BLaER1 (cell line): ENCODE measurements at regions not wholly inside any gene's neighbourhood (a gene's known extent, or its start where the extent isn't known, plus 50 kb on each side); places are given as distances from the start of the nearest gene placed in this dataset.

Experiments
- H3K27ac ChIP-seq: shearing (Covaris generic); formaldehyde crosslinking; 2 replicates; pipeline ENCODE4 v1.8.1; 2022
- H3K27me3 ChIP-seq: shearing (Covaris generic); formaldehyde crosslinking; 2 replicates; pipeline ENCODE4 v1.8.1; 2022
- H3K36me3 ChIP-seq: shearing (Covaris generic); formaldehyde crosslinking; 2 replicates; pipeline ENCODE4 v1.8.1; 2022
- H3K4me1 ChIP-seq: shearing (Covaris generic); formaldehyde crosslinking; 2 replicates; pipeline ENCODE4 v1.8.1; 2022
- H3K4me2 ChIP-seq: shearing (Covaris generic); formaldehyde crosslinking; 2 replicates; pipeline ENCODE4 v1.8.1; 2022
- H3K4me3 ChIP-seq: shearing (Covaris generic); formaldehyde crosslinking; 2 replicates; pipeline ENCODE4 v1.8.1; 2022
- H3K9ac ChIP-seq: shearing (Covaris generic); formaldehyde crosslinking; 2 replicates; pipeline ENCODE4 v1.8.1; 2022
- H3K9me3 ChIP-seq: shearing (Covaris generic); formaldehyde crosslinking; 2 replicates; pipeline ENCODE4 v1.8.1; 2022
- H4K20me1 ChIP-seq: shearing (Covaris generic); formaldehyde crosslinking; 2 replicates; pipeline ENCODE4 v1.8.1; 2022
- Cebpa-rat ChIP-seq: shearing (Covaris generic); IDR thresholded peaks from 2 replicates; pipeline ENCODE4 v1.8.1; 2022

GRCh38 chrX:125193921-125194320 lies 125.8 kb upstream of the TEX13C start:
- H3K27ac ChIP-seq = no peak overlapping the region
- no peak overlapping the region for H3K4me3 ChIP-seq
- no peak overlapping the region for H3K4me2 ChIP-seq
- no peak for TF ChIP-seq Cebpa-rat
- H3K9me3 ChIP-seq = no peaks in the 10 kb centered on the region
- H3K27me3 ChIP-seq = peaks cover 78% of the 10 kb centered on the region
- no peaks in the 10 kb centered on the region for H3K4me1 ChIP-seq
- no peaks in the 10 kb centered on the region for H3K36me3 ChIP-seq
- no peaks in the 10 kb centered on the region for H4K20me1 ChIP-seq
- no peak overlapping the region for H3K9ac ChIP-seq

GRCh38 chrX:125198546-125198945 lies 121.1 kb upstream of the TEX13C start:
- H3K4me1 ChIP-seq = no peaks in the 10 kb centered on the region
- no peak overlapping the region for H3K27ac ChIP-seq
- no peak overlapping the region for H3K4me3 ChIP-seq
- H4K20me1 ChIP-seq = no peaks in the 10 kb centered on the region; the same call in 1 of the 2 replicates
- peaks cover 76% of the 10 kb centered on the region for H3K27me3 ChIP-seq
- no peak overlapping the region for H3K4me2 ChIP-seq
- H3K9me3 ChIP-seq = 0 out of 2 replicates have a peak, but pooled peaks cover under 1% of the 10 kb centered on the region
- H3K36me3 ChIP-seq = no peaks in the 10 kb centered on the region
- no peak for TF ChIP-seq Cebpa-rat
- no peak overlapping the region for H3K9ac ChIP-seq

DNA sequence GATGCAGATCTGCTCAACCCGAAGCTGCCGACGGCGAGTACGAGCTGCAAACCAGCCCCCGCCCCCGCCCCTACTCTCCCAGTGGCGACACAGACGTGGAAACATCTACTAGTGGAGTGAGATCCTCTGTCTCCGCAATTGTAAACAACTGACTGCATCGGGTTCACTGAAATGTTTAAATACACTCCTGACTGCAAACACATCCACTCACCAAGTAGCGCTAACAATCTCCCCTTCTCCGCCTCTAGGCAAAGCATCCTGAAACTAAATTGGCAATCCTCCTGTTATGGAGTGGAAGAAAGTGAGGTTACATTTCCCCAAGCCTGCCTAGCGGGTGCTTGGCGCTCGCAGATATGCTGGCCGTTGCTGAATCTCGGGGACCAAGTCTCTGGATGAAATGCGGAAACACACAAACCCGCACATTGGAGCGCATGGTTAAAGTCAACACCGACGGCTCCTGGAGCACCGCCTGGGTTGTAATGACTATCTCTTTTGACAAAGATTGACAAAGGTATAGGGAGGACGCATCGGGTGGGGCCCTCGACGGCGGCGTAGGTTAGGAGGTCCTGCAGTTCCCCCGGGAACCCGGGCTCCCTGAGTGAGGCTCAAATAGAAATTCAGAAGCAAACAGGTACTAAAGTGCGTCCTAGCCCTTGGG lies 117.0 kb upstream of the TEX13C start:
- Histone ChIP-seq H3K27me3 (peaks cover 54% of the 10 kb centered on the region), H3K9me3 (peaks cover 23% of the 10 kb centered on the region), H3K4me2 (no peak overlapping the region), H3K4me1 (no peaks in the 10 kb centered on the region), H3K36me3 (no peaks in the 10 kb centered on the region), H3K4me3 (no peak overlapping the region), H3K9ac (no peak overlapping the region), H4K20me1 (no peaks in the 10 kb centered on the region; the same call in 1 of the 2 replicates), H3K27ac (no peak overlapping the region)
- TF ChIP-seq Cebpa-rat = no peak

DNA sequence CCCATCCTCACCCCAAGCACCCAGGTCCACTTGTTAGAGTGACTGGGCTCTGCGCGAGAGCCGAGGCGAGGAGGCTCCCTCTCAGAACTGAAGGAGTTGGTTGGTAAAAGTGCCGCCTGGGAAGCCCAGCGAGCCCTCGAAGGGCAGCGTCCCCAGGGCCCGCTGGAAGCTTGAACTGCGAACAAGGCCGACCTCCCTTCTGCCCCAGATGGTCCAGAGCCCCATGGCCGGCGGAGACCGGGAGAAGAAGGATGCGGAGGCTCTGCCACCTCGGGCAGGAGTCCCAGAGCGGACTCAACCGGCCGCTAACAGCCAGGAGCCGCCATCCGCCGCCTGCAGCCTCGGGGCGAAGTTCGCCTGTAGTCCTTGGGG lies 116.3 kb upstream of the TEX13C start:
- Histone ChIP-seq H3K27me3 (peaks cover 57% of the 10 kb centered on the region), H4K20me1 (no peaks in the 10 kb centered on the region; the same call in 1 of the 2 replicates), H3K4me1 (no peaks in the 10 kb centered on the region), H3K4me3 (no peak overlapping the region), H3K9me3 (peaks cover 23% of the 10 kb centered on the region), H3K9ac (no peak overlapping the region), H3K4me2 (no peak overlapping the region), H3K36me3 (no peaks in the 10 kb centered on the region), H3K27ac (no peak overlapping the region)
- TF ChIP-seq Cebpa-rat = no peak

GRCh38 chrX:125203737-125204578 lies 115.7 kb upstream of the TEX13C start:
- peaks cover 23% of the 10 kb centered on the region for H3K9me3 ChIP-seq
- no peak overlapping the region for H3K9ac ChIP-seq
- H3K36me3 ChIP-seq = no peaks in the 10 kb centered on the region
- no peak overlapping the region for H3K4me2 ChIP-seq
- H3K27me3 ChIP-seq = peaks cover 57% of the 10 kb centered on the region
- no peak overlapping the region for H3K4me3 ChIP-seq
- TF ChIP-seq Cebpa-rat = no peak
- no peaks in the 10 kb centered on the region; the same call in 1 of the 2 replicates for H4K20me1 ChIP-seq
- no peaks in the 10 kb centered on the region for H3K4me1 ChIP-seq
- no peak overlapping the region for H3K27ac ChIP-seq

- no peak overlapping the region for H3K27ac ChIP-seq
- H3K27me3 ChIP-seq = peaks cover 53% of the 10 kb centered on the region
- H4K20me1 ChIP-seq = no peaks in the 10 kb centered on the region; the same call in 1 of the 2 replicates
- H3K36me3 ChIP-seq = no peaks in the 10 kb centered on the region
- peaks cover 23% of the 10 kb centered on the region for H3K9me3 ChIP-seq
- TF ChIP-seq Cebpa-rat = no peak
- no peak overlapping the region for H3K9ac ChIP-seq
- H3K4me1 ChIP-seq = no peaks in the 10 kb centered on the region
- no peak overlapping the region for H3K4me3 ChIP-seq
- H3K4me2 ChIP-seq = no peak overlapping the region
These were observed 115.0 kb upstream of the TEX13C start for GRCh38 chrX:125204681-125205132.

DNA sequence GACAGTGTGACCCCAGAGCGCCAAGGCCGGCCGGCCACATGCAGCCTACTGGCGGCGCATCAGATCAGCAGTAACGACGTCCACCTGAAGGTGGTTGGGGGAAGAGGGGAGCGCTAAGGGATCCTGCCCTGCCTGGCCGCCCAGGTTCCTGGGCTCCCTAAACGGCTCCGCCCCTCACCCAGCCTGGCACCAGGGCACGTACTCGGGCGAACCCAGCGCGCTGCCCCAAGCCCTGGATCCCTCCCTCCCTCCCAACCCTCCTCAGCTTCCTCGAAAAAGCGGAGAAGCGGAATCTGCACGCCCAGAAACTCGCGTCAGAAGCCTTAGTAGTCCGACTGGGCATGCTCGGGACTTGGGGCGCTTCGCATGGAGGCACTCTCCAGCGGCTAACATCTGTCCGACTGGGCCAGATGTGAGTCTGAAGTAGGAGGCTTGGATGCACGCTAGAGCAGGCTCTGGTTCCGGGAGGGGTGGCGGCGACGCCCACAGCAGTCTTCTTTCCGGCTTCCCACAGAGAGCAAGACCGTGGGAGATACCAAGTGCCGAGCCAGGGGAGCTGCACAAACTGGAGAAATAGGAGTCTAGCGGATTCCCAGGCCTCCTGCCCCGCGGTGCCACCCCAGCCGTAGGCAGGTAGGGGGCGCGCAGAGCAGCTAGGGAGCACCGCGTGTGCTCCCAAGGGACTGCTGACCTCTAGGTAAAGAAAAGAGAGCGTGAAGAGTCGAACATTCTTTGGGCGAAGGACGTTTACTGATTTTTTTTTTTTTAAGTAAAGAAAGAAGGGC lies 114.3 kb upstream of the TEX13C start:
- Histone ChIP-seq H3K27me3 (peaks cover 55% of the 10 kb centered on the region), H3K4me3 (no peak overlapping the region), H3K9ac (no peak overlapping the region), H3K9me3 (peaks cover 23% of the 10 kb centered on the region), H3K4me1 (no peaks in the 10 kb centered on the region), H3K36me3 (no peaks in the 10 kb centered on the region), H3K27ac (no peak overlapping the region), H4K20me1 (no peaks in the 10 kb centered on the region; the same call in 1 of the 2 replicates), H3K4me2 (no peak overlapping the region)
- TF ChIP-seq Cebpa-rat = no peak

DNA sequence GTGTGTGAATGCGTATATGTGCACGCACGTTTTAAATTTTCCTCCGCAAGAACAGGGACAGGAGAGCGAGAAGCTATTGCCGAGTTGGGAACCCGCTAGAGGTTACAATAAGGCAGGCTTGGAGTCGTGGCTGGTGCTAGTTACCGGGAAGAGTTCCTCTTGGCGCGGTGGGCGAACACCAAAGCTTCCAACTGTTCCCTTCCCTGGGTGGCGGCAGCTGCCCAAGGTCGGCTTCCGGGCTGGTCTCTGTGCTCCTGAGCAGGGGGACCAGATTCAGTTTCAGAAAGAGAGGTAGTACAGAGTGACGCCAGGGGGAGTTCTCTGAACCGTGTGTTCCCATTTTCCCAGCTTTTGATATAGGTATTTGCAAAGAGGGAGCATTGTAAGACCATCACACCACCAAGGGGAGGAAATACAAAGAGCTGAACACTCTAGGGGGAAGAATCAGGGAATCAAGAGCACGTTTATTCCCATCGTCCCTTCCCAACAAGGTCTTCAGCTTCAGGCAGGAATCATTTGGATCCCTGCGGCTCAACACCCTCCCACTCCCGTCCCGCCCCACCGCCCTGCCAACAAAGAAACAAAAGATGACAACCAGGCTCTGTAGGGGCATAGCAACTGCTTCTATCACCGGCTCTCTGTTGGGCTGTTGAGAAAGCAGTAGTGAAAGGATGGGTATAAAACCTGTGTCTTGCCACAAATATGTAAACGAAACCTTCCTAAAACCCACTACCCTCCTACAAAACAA lies 113.6 kb upstream of the TEX13C start:
- H3K9me3 ChIP-seq = peaks cover 23% of the 10 kb centered on the region
- H3K36me3 ChIP-seq = no peaks in the 10 kb centered on the region
- H3K9ac ChIP-seq = no peak overlapping the region
- no peak for TF ChIP-seq Cebpa-rat
- no peaks in the 10 kb centered on the region for H3K4me1 ChIP-seq
- no peak overlapping the region for H3K4me2 ChIP-seq
- H4K20me1 ChIP-seq = no peaks in the 10 kb centered on the region; the same call in 1 of the 2 replicates
- no peak overlapping the region for H3K4me3 ChIP-seq
- peaks cover 58% of the 10 kb centered on the region for H3K27me3 ChIP-seq
- no peak overlapping the region for H3K27ac ChIP-seq

DNA sequence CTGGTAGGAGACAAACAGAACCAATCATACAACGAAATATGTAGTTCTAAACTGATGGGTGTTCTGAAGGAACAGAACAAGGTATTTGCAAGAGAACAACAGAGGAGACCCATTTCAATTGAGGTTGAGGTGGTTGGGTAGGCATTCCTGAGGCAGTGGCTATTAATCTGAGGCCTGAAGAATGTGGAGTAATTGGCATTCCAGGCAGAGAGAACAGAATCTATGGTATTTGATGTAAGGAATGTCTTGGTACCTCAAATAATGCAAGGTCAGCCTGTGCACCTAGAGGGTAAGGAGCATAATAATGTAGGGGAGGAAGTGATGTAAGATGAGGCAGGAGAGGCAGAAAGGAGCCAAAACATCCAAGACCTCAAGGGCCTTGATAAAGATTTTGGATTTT lies 109.5 kb upstream of the TEX13C start:
- no peaks in the 10 kb centered on the region; the same call in 1 of the 2 replicates for H4K20me1 ChIP-seq
- no peak overlapping the region for H3K27ac ChIP-seq
- no peak overlapping the region for H3K4me2 ChIP-seq
- peaks cover 10% of the 10 kb centered on the region for H3K9me3 ChIP-seq
- no peak for TF ChIP-seq Cebpa-rat
- H3K9ac ChIP-seq = no peak overlapping the region
- no peaks in the 10 kb centered on the region for H3K4me1 ChIP-seq
- no peaks in the 10 kb centered on the region for H3K36me3 ChIP-seq
- no peak overlapping the region for H3K4me3 ChIP-seq
- H3K27me3 ChIP-seq = peaks cover 49% of the 10 kb centered on the region
